H1 (cell line): ENCODE measurements at regions not wholly inside any gene's neighbourhood (a gene's known extent, or its start where the extent isn't known, plus 50 kb on each side); places are given as distances from the start of the nearest gene placed in this dataset.

Experiments
- CTCF ChIA-PET: fragments of 300-600 bp; sonication (Branson Sonifier 250); formaldehyde crosslinking; loops from one replicate; lab custom pipeline; 2021; ENCODE audit not compliant: partially characterized antibody; lab: Charles Lee
- POLR2A ChIA-PET: fragments of 300-600 bp; sonication (Branson Sonifier 250); formaldehyde crosslinking; loops from one replicate; lab custom pipeline; 2021; ENCODE audit warnings: inconsistent platforms; ENCODE audit not compliant: partially characterized antibody; lab: Charles Lee
- DNase-seq, 2 experiments: peaks; one replicate each; pipeline versions ENCODE4 v3.0.0 to v3.0.0-alpha.2; 2010 to 2022; ENCODE audit warnings: low spot score in 2 of 2, low read depth in 1 of 2, mixed read lengths in 1 of 2
- FAIRE-seq: peaks from 2 replicates; lab custom pipeline; 2011; peaks lifted over from hg19 to GRCh38; lab: Jason Lieb, UNC
- H2AFZ ChIP-seq: 2 replicates; pipeline ENCODE4 v1.8.1; 2012; ENCODE audit warnings: low read length, inconsistent platforms
- H2AK5ac ChIP-seq: 2 replicates; pipeline ENCODE4 v1.6.1; 2013; ENCODE audit warnings: low read depth, low read length
- H2BK120ac ChIP-seq: replicated peaks from 2 replicates; pipeline ENCODE3; 2013; ENCODE audit warnings: low read depth, low read length, inconsistent platforms
- H2BK12ac ChIP-seq: 2 replicates; pipeline ENCODE4 v1.6.1; 2013; ENCODE audit warnings: low read depth, low read length
- H2BK15ac ChIP-seq: 2 replicates; pipeline ENCODE4 v1.6.1; 2013; ENCODE audit warnings: low read length
- H2BK20ac ChIP-seq: 2 replicates; pipeline ENCODE4 v1.6.1; 2013; ENCODE audit warnings: low read length
- H2BK5ac ChIP-seq: 2 replicates; pipeline ENCODE4 v1.6.1; 2013; ENCODE audit warnings: low read depth, low read length
- H3K14ac ChIP-seq: 2 replicates; pipeline ENCODE4 v1.6.1; 2013; ENCODE audit warnings: inconsistent platforms; ENCODE audit not compliant: insufficient read length
- H3K18ac ChIP-seq: 2 replicates; pipeline ENCODE4 v1.6.1; 2013; ENCODE audit warnings: low read length; ENCODE audit errors: extremely low read depth
- H3K23ac ChIP-seq: 2 replicates; pipeline ENCODE4 v1.6.1; 2013; ENCODE audit warnings: inconsistent platforms; ENCODE audit not compliant: insufficient read length
- H3K23me2 ChIP-seq: 2 replicates; pipeline ENCODE4 v1.6.1; 2013; ENCODE audit warnings: low read depth, low read length
- H3K27ac ChIP-seq: 2 replicates; pipeline ENCODE4 v1.6.1; 2011; ENCODE audit warnings: low read depth, low read length, inconsistent platforms
- H3K27me3 ChIP-seq, 4 experiments: replicated peaks in 1 of 4; 1 replicate in 1 of 4; 2 replicates in 3 of 4; pipeline versions ENCODE4 v1.6.1 to v1.8.1; 2011 to 2013; ENCODE audit warnings: low read length in 3 of 4, mild to moderate bottlenecking in 3 of 4, inconsistent platforms in 2 of 4, mixed read lengths in 2 of 4, moderate library complexity in 1 of 4; ENCODE audit not compliant: control insufficient read depth in 3 of 4, insufficient read depth in 3 of 4; ENCODE audit errors: extremely low read depth in 1 of 4
- H3K36me3 ChIP-seq, 4 experiments: 2 replicates each; pipeline versions ENCODE4 v1.6.1 to v1.8.1; 2011 to 2013; ENCODE audit warnings: mild to moderate bottlenecking in 4 of 4, low read length in 3 of 4, moderate library complexity in 2 of 4, control low read depth in 1 of 4, inconsistent platforms in 1 of 4; ENCODE audit not compliant: insufficient read depth in 4 of 4, control insufficient read depth in 2 of 4
- H3K4ac ChIP-seq: replicated peaks from 2 replicates; pipeline ENCODE3; 2013; ENCODE audit warnings: low read length, low read depth, mixed read lengths, inconsistent platforms; ENCODE audit not compliant: insufficient read length
- H3K4me1 ChIP-seq, 4 experiments: replicated peaks in 1 of 4; 1 replicate in 1 of 4; 2 replicates in 3 of 4; pipeline versions ENCODE4 v1.6.1 to v1.8.1; 2011 to 2013; ENCODE audit warnings: low read length in 3 of 4, inconsistent platforms in 2 of 4, mixed read lengths in 1 of 4; ENCODE audit not compliant: insufficient read depth in 4 of 4, control insufficient read depth in 3 of 4
- H3K4me2 ChIP-seq, 2 experiments: 2 replicates each; pipeline versions ENCODE4 v1.6.1 to v1.8.1; 2011 to 2013; ENCODE audit warnings: low read depth in 2 of 2, low read length in 2 of 2, control low read depth in 1 of 2, inconsistent platforms in 1 of 2, mild to moderate bottlenecking in 1 of 2; ENCODE audit not compliant: insufficient read depth in 1 of 2
- H3K4me3 ChIP-seq, 4 experiments: fragments of 200-600, 300-600 bp in 1 of 4; sonication (generic), shearing (Covaris generic), sonication (Bioruptor Twin) in 1 of 4; 2 replicates each; pipeline versions ENCODE4 v1.5.1 to v1.8.1; 2011 to 2016; ENCODE audit warnings: low read length in 4 of 4, low read depth in 3 of 4, control low read depth in 2 of 4, inconsistent platforms in 2 of 4, mild to moderate bottlenecking in 2 of 4, mixed read lengths in 1 of 4, moderate library complexity in 1 of 4; ENCODE audit not compliant: insufficient read depth in 2 of 4; ENCODE audit errors: extremely low read depth in 1 of 4
- H3K56ac ChIP-seq: replicated peaks from 2 replicates; pipeline ENCODE3; 2013; ENCODE audit warnings: low read depth, mild to moderate bottlenecking, mixed read lengths, low read length, inconsistent platforms; ENCODE audit not compliant: insufficient read length
- H3K79me1 ChIP-seq: 2 replicates; pipeline ENCODE4 v1.6.1; 2013; ENCODE audit warnings: low read depth, low read length, control low read depth
- H3K79me2 ChIP-seq, 2 experiments: 2 replicates each; pipeline versions ENCODE4 v1.6.1 to v1.8.1; 2012 to 2013; ENCODE audit warnings: low read length in 2 of 2, mild to moderate bottlenecking in 2 of 2, inconsistent platforms in 1 of 2; ENCODE audit not compliant: insufficient read depth in 2 of 2, control insufficient read depth in 1 of 2
- H3K9ac ChIP-seq, 4 experiments: replicated peaks in 1 of 4; 1 replicate in 1 of 4; 2 replicates in 3 of 4; pipeline versions ENCODE4 v1.6.1 to v1.8.1; 2011 to 2013; ENCODE audit warnings: low read depth in 3 of 4, low read length in 3 of 4, control low read depth in 2 of 4, mild to moderate bottlenecking in 2 of 4, moderate library complexity in 2 of 4, inconsistent platforms in 1 of 4; ENCODE audit errors: extremely low read depth in 1 of 4
- H3K9me3 ChIP-seq, 2 experiments: 2 replicates each; pipeline versions ENCODE4 v1.6.1 to v1.8.1; 2012 to 2013; ENCODE audit warnings: mild to moderate bottlenecking in 2 of 2, moderate library complexity in 2 of 2, control low read depth in 1 of 2, inconsistent platforms in 1 of 2, low read depth in 1 of 2, low read length in 1 of 2, mixed read lengths in 1 of 2; ENCODE audit not compliant: insufficient read depth in 2 of 2
- H4K20me1 ChIP-seq, 2 experiments: replicated peaks in 1 of 2; 2 replicates each; pipeline versions ENCODE3 to v1.8.1; 2011 to 2013; ENCODE audit warnings: inconsistent platforms in 2 of 2, low read length in 2 of 2, mild to moderate bottlenecking in 1 of 2; ENCODE audit not compliant: insufficient read depth in 2 of 2, control insufficient read depth in 1 of 2
- H4K5ac ChIP-seq: 2 replicates; pipeline ENCODE4 v1.6.1; 2013; ENCODE audit warnings: low read length, low read depth, mixed read lengths, inconsistent platforms; ENCODE audit not compliant: insufficient read length
- H4K8ac ChIP-seq: 2 replicates; pipeline ENCODE4 v1.8.0; 2013; ENCODE audit warnings: mild to moderate bottlenecking, moderate library complexity, low read length, inconsistent platforms; ENCODE audit not compliant: insufficient read depth; ENCODE audit errors: extremely low read depth
- H4K91ac ChIP-seq: replicated peaks from 2 replicates; pipeline ENCODE3; 2013; ENCODE audit warnings: low read length, mixed read lengths, inconsistent platforms; ENCODE audit not compliant: insufficient read length
- JUN ChIP-seq: IDR thresholded peaks from 2 replicates; pipeline ENCODE4 v1.6.1; 2011; ENCODE audit warnings: low read depth, mild to moderate bottlenecking, improper control_type of control experiment, low read length
- KDM1A ChIP-seq: fragments of 200-600, 300-600 bp; sonication (generic); IDR thresholded peaks from 2 replicates; pipeline ENCODE4 v1.7.1; 2016; ENCODE audit warnings: mild to moderate bottlenecking, low read length, borderline replicate concordance
- PHF8 ChIP-seq: fragments of 200-600 bp; sonication (generic); conservative IDR thresholded peaks from 2 replicates; pipeline ENCODE4 v1.7.1; 2012; ENCODE audit warnings: low read depth, mild to moderate bottlenecking, inconsistent platforms, low read length, moderate library complexity
- RXRA ChIP-seq: IDR thresholded peaks from 2 replicates; pipeline ENCODE4 v1.6.1; 2011; ENCODE audit warnings: low read depth, mild to moderate bottlenecking, low read length, moderate library complexity; ENCODE audit not compliant: insufficient read depth
- SAP30 ChIP-seq: fragments of 300-600 bp; sonication (generic); IDR thresholded peaks from 2 replicates; pipeline ENCODE4 v1.7.1; 2012; ENCODE audit warnings: low read length, moderate library complexity, mild to moderate bottlenecking, inconsistent platforms; ENCODE audit not compliant: insufficient read depth, insufficient replicate concordance
- SIN3A ChIP-seq, 2 experiments: IDR thresholded peaks in 1 of 2; conservative IDR thresholded peaks in 1 of 2; 2 replicates each; pipeline ENCODE4 v1.6.1; 2011 to 2012; ENCODE audit warnings: low read length in 2 of 2, improper control_type of control experiment in 1 of 2, low read depth in 1 of 2, mild to moderate bottlenecking in 1 of 2
- SIX5 ChIP-seq: IDR thresholded peaks from 2 replicates; pipeline ENCODE4 v1.6.1; 2011; ENCODE audit warnings: mild to moderate bottlenecking, low read depth, low read length
- SP4 ChIP-seq: IDR thresholded peaks from 2 replicates; pipeline ENCODE4 v1.6.1; 2012; ENCODE audit warnings: low read length, inconsistent platforms
- SUZ12 ChIP-seq: fragments of 200-600 bp; sonication (generic); IDR thresholded peaks from 2 replicates; pipeline ENCODE4 v1.6.1; 2012; ENCODE audit warnings: mild to moderate bottlenecking, inconsistent platforms, low read length, moderate library complexity, mixed read lengths
- TBP ChIP-seq: IDR thresholded peaks from 2 replicates; pipeline ENCODE4 v1.6.1; 2011; ENCODE audit warnings: low read depth, low read length, improper control_type of control experiment
- WGBS, 2 experiments: shearing (Covaris generic) in 1 of 2; methylation state at CpG; one replicate each; pipeline versions ENCODE4 v1.1.6 to v1.1.7; 2013 to 2015; ENCODE audit warnings: low lambda C conversion rate in 2 of 2, mixed read lengths in 2 of 2, inconsistent platforms in 1 of 2, low coverage in 1 of 2, missing lambda C conversion rate in 1 of 2; ENCODE audit not compliant: insufficient replicate concordance in 2 of 2, insufficient coverage in 1 of 2, insufficient read length in 1 of 2; ENCODE audit errors: extremely low coverage in 1 of 2, missing lambda C conversion rate in 1 of 2; 5-methylcytosine and 5-hydroxymethylcytosine counted together
- TF ChIP-seq, protein P1 (sequence below), 3 experiments: IDR thresholded peaks; 1 replicate in 2 of 3; 2 replicates in 1 of 3; pipeline versions ENCODE4 v1.5.1 to v1.6.1; 2011; ENCODE audit warnings: low read length in 3 of 3, mild to moderate bottlenecking in 3 of 3, inconsistent platforms in 2 of 3, low read depth in 1 of 3, moderate library complexity in 1 of 3; ENCODE audit not compliant: insufficient read depth in 1 of 3; ENCODE audit errors: control extremely low read depth in 1 of 3

DNA sequence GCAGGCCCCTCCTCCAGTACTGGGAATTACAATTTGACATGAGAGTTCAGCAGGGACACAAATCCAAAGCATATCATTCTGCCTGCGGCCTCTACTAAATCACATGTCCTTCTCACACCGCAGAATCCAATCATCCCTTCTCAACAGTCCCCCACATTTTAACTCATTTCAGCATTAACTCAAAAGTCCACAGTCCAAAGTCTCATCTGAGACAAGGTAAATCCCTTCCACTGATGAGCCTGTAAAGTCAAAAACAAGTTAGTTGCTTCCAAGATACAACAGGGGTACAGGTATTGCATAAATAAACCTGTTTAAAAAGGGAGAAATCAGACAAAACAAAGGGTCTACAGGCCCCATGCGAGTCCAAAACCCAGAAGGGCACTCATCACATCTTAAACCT lies 64.0 kb downstream of the EBNA1BP2 start:
- Histone ChIP-seq H3K9ac (no peak overlapping the region), H2BK120ac (no peak overlapping the region), H2AK5ac (no peak overlapping the region), H3K4me1 (no peaks in the 10 kb centered on the region), H3K23me2 (no peaks in the 10 kb centered on the region), H3K23ac (no peak overlapping the region), H2BK5ac (no peak overlapping the region), H3K79me2 (no peaks in the 10 kb centered on the region), H4K5ac (no peak overlapping the region), H4K20me1 (no peaks in the 10 kb centered on the region), H3K4me2 (no peak overlapping the region), H3K4ac (no peak overlapping the region), H3K56ac (no peak overlapping the region), H3K27me3 (no peaks in the 10 kb centered on the region), H3K9me3 (peaks cover 24 to 32% of the 10 kb centered on the region in 2 experiments), H3K18ac (no peak overlapping the region), H4K8ac (no peak overlapping the region), H3K4me3 (no peak overlapping the region), H2BK20ac (no peak overlapping the region), H3K79me1 (no peaks in the 10 kb centered on the region), H2AFZ (no peak overlapping the region), H2BK12ac (no peak overlapping the region), H3K36me3 (peaks cover 0 to 6% (median 0%) of the 10 kb centered on the region in 4 experiments; a peak in 2 of 8 replicates), H3K27ac (no peak overlapping the region), H4K91ac (no peak overlapping the region), H3K14ac (no peak overlapping the region), H2BK15ac (no peak overlapping the region)
- DNase-seq (no peak), FAIRE-seq (no peak)
- CTCF ChIA-PET: interaction anchor here (1.1 to 1.4 kb wide), 3 partner anchors 14 to 35 kb away, joined by 3 to 4 read pairs (median 3); no protein-coding TSS in a partner anchor
- POLR2A ChIA-PET: interaction anchor here (1.5 kb wide), 1 partner anchor 25 kb away, joined by 3 read pairs; no protein-coding TSS in a partner anchor
- WGBS, 2 experiments: 99% methylated on average over 3 of the region's 3 CpGs; no CpG with 5 or more reads in 1 of the 2 experiments
- no peak for TF ChIP-seq TBP
- no peak for TF ChIP-seq SAP30
- TF ChIP-seq JUN: no peak
- TF ChIP-seq SIN3A (conservative IDR thresholded peaks at IDR 0.05 in 1 of 2, IDR thresholded peaks at IDR 0.05 in 1 of 2; ENCODE audit: low read depth in 1 of 2, low read length in 2 of 2): no peak
- TF ChIP-seq KDM1A: no peak
- no peak for TF ChIP-seq SP4
- no peak for TF ChIP-seq PHF8
- TF ChIP-seq, protein P1, sequence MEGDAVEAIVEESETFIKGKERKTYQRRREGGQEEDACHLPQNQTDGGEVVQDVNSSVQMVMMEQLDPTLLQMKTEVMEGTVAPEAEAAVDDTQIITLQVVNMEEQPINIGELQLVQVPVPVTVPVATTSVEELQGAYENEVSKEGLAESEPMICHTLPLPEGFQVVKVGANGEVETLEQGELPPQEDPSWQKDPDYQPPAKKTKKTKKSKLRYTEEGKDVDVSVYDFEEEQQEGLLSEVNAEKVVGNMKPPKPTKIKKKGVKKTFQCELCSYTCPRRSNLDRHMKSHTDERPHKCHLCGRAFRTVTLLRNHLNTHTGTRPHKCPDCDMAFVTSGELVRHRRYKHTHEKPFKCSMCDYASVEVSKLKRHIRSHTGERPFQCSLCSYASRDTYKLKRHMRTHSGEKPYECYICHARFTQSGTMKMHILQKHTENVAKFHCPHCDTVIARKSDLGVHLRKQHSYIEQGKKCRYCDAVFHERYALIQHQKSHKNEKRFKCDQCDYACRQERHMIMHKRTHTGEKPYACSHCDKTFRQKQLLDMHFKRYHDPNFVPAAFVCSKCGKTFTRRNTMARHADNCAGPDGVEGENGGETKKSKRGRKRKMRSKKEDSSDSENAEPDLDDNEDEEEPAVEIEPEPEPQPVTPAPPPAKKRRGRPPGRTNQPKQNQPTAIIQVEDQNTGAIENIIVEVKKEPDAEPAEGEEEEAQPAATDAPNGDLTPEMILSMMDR (IDR thresholded peaks at IDR 0.05; ENCODE audit: control extremely low read depth in 1 of 3, insufficient read depth in 1 of 3, low read depth in 1 of 3, low read length in 3 of 3): no peak
- TF ChIP-seq SUZ12: no peak
- no peak for TF ChIP-seq RXRA
- no peak for TF ChIP-seq SIX5
